Upper lobe of left lung (tissue), 6 donors: ENCODE measurements at regions not wholly inside any gene's neighbourhood (a gene's known extent, or its start where the extent isn't known, plus 50 kb on each side); places are given as distances from the start of the nearest gene placed in this dataset.

Experiments used
- ATAC-seq, 2 donors: fragments of 200-7000 bp; cut with Tn5 transposase; one replicate each; pipeline ENCODE4 v1.9.1; 2022; ENCODE audit warnings: mild to moderate bottlenecking in 2 of 2, moderate library complexity in 2 of 2; ENCODE audit not compliant: low FRiP score in 2 of 2
- DNase-seq, 2 donors: peaks; one replicate each; pipeline ENCODE4 v3.0.0-alpha.2; 2019 to 2020
- H3K27ac ChIP-seq, 4 donors: fragments of 200-600 bp; sonication (generic); one replicate each; pipeline ENCODE4 v1.5.1; 2016 to 2019
- H3K27me3 ChIP-seq, 4 donors: fragments of 200-600 bp; sonication (generic); one replicate each; pipeline ENCODE4 v1.5.1; 2017 to 2019
- H3K36me3 ChIP-seq, 4 donors: fragments of 200-600 bp; sonication (generic); one replicate each; pipeline ENCODE4 v1.5.1; 2016 to 2019
- H3K4me1 ChIP-seq, 4 donors: fragments of 200-600 bp; sonication (generic); one replicate each; pipeline ENCODE4 v1.5.1; 2018 to 2019
- H3K4me3 ChIP-seq, 4 donors: fragments of 200-600 bp; sonication (generic); one replicate each; pipeline ENCODE4 v1.5.1; 2017 to 2019; ENCODE audit warnings: mild to moderate bottlenecking in 2 of 4, moderate library complexity in 1 of 4
- H3K9me3 ChIP-seq, 4 donors: fragments of 200-600 bp; sonication (generic); one replicate each; pipeline ENCODE4 v1.5.1; 2018 to 2019
- CTCF ChIP-seq, 6 experiments: fragments of 450-650 bp in 4 of 6; fragments of 200-600 bp in 2 of 6; sonication (generic) in 2 of 6; IDR thresholded peaks; one replicate each; pipeline ENCODE4 v1.5.1; 2016 to 2019; ENCODE audit warnings: antibody characterized with exemption in 6 of 6
- EP300 ChIP-seq, 4 donors: sonication (generic); formaldehyde crosslinking; IDR thresholded peaks; one replicate each; pipeline ENCODE4 v1.5.1; 2017; ENCODE audit warnings: antibody characterized with exemption in 4 of 4, control low read depth in 2 of 4
- POLR2A ChIP-seq, 4 donors: fragments of 450-650 bp; IDR thresholded peaks; one replicate each; pipeline ENCODE4 v1.5.1; 2016 to 2017; ENCODE audit warnings: antibody characterized with exemption in 4 of 4, mild to moderate bottlenecking in 2 of 4
- POLR2AphosphoS5 ChIP-seq, 2 donors: sonication (generic); formaldehyde crosslinking; IDR thresholded peaks; one replicate each; pipeline ENCODE4 v1.5.1; 2017; ENCODE audit warnings: antibody characterized with exemption in 2 of 2
- WGBS, 2 donors: methylation state at CpG; one replicate each; pipeline ENCODE4 v1.1.5; 2017 to 2018; 5-methylcytosine and 5-hydroxymethylcytosine counted together
- donor health status: DM: no; HTN: no; CAD: no; lungs with moderate emphysema.
- donor health status: DM: no; HTN: yes; CAD: no; lungs with severe emphysema.

DNA sequence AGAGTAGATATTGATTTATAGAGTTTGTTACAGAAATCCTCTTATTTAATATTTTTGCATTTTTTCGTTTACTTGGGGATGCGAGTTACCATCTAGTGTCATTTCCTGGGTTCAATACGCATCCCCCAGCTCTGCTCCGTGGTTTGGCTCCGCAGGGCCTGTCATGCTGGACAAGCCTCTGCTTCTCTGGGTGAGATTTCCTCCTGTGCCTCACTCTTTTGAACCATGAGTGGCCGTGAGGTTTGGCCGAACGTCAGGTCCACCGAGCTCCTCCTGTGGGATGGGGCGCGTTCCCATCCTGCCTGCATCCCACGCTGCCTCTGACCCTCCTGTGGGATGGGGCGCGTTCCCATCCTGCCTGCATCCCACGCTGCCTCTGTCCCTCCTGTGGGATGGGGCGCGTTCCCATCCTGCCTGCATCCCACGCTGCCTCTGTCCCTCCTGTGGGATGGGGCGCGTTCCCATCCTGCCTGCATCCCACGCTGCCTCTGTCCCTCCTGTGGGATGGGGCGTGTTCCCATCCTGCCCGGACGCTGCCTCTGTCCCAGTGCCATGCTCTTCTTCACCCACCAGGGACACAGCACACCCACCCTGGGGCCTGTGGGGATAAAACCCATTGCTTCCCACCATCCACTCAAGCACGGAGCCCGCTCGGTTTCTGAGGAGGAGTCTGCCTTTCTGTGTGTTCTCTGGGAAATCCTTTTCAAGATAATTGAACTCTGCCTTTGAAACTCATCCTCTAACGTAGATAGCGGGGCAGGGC is 506.8 kb downstream of the BRD1 start:
- H3K36me3 ChIP-seq: no peaks in the 10 kb centered on the region
- no peak overlapping the region for H3K4me3 ChIP-seq
- DNase-seq (no peak), ATAC-seq (no peak)
- no peaks in the 10 kb centered on the region for H3K4me1 ChIP-seq
- H3K9me3 ChIP-seq: no peaks in the 10 kb centered on the region
- no peak for TF ChIP-seq CTCF (IDR thresholded peaks at IDR 0.05)
- TF ChIP-seq EP300 (IDR thresholded peaks at IDR 0.05): no peak
- TF ChIP-seq POLR2AphosphoS5 (IDR thresholded peaks at IDR 0.05): no peak
- TF ChIP-seq POLR2A (IDR thresholded peaks at IDR 0.05): no peak
- H3K27ac ChIP-seq: no peak overlapping the region
- no peaks in the 10 kb centered on the region for H3K27me3 ChIP-seq
- 84 to 85% methylated on average over 12 to 16 of the region's 29 CpGs for WGBS, 2 donors

DNA sequence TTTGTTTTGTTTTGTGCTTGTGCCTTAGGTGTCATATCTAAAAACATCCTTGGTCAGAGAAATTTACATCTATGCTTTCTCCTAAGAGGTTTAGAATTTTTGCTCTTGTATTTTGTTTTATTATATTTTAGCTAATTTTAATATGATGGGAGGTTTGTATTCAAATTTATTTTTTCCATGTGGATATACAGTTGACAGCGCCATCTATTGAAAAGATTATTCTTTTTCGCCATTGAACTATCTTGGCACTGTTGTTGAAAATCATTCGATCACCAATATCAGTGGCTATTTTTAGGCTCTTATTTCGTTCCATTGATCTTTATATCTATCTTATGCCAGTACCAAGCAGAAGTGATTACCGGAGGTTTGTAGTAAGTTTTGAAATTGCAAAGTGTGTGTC is 510.3 kb downstream of the BRD1 start:
- no peaks in the 10 kb centered on the region for H3K9me3 ChIP-seq
- no peak overlapping the region for H3K27ac ChIP-seq
- no peak for DNase-seq
- ATAC-seq: no peak
- H3K4me1 ChIP-seq: no peaks in the 10 kb centered on the region
- H3K27me3 ChIP-seq: no peaks in the 10 kb centered on the region
- WGBS, 2 donors: 47 to 59% methylated on average over 5 of the region's 5 CpGs
- H3K4me3 ChIP-seq: no peak overlapping the region
- TF ChIP-seq EP300 (IDR thresholded peaks at IDR 0.05): no peak
- no peak for TF ChIP-seq POLR2AphosphoS5 (IDR thresholded peaks at IDR 0.05)
- no peak for TF ChIP-seq POLR2A (IDR thresholded peaks at IDR 0.05)
- no peak for TF ChIP-seq CTCF (IDR thresholded peaks at IDR 0.05)
- no peaks in the 10 kb centered on the region for H3K36me3 ChIP-seq

GRCh38 chr22:49312601-49313000 is 515.1 kb downstream of the BRD1 start:
- TF ChIP-seq POLR2A (IDR thresholded peaks at IDR 0.05): no peak
- no peak for TF ChIP-seq CTCF (IDR thresholded peaks at IDR 0.05)
- no peak for TF ChIP-seq EP300 (IDR thresholded peaks at IDR 0.05)
- TF ChIP-seq POLR2AphosphoS5 (IDR thresholded peaks at IDR 0.05): no peak
- DNase-seq (no peak), ATAC-seq (no peak)
- Histone ChIP-seq H3K9me3 (no peaks in the 10 kb centered on the region), H3K4me3 (no peak overlapping the region), H3K4me1 (no peaks in the 10 kb centered on the region), H3K36me3 (no peaks in the 10 kb centered on the region), H3K27me3 (no peaks in the 10 kb centered on the region), H3K27ac (no peak overlapping the region)
- WGBS, 2 donors: 32 to 51% methylated on average over 2 of the region's 2 CpGs

GRCh38 chr22:49310354-49310753 is 517.3 kb downstream of the BRD1 start:
- WGBS, 2 donors: 82 to 85% methylated on average over 10 to 11 of the region's 11 CpGs
- no peak for TF ChIP-seq POLR2A (IDR thresholded peaks at IDR 0.05)
- no peak for TF ChIP-seq POLR2AphosphoS5 (IDR thresholded peaks at IDR 0.05)
- no peak for TF ChIP-seq CTCF (IDR thresholded peaks at IDR 0.05)
- no peak for TF ChIP-seq EP300 (IDR thresholded peaks at IDR 0.05)
- Histone ChIP-seq H3K27me3 (no peaks in the 10 kb centered on the region), H3K36me3 (no peaks in the 10 kb centered on the region), H3K27ac (no peak overlapping the region), H3K4me3 (no peak overlapping the region), H3K4me1 (peaks cover 0 to under 1% (median 0%) of the 10 kb centered on the region in 4 donors), H3K9me3 (no peaks in the 10 kb centered on the region)
- ATAC-seq (no peak), DNase-seq (peak in 1 of 2 donors; percentile 12)

DNA sequence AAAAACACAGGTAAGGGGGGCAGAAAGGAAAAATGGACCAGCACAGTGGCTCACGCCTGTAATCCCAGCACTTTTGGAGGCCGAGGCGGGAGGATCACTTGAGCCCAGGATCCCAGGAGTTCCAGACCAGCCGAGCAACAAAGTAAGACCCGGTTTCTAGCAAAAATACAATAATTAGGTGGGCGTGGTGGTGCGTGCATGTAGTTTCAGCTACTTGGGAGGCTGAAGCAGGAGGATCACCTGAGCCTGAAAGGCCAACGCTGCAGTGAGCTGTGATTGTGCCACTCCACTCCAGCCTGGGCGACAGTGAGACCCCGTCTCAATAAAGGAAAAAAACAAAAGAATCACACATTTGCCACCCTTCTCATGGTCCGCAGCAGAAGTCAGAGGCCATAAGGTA is 519.4 kb downstream of the BRD1 start:
- H3K4me3 ChIP-seq: no peak overlapping the region
- DNase-seq: no peak
- ATAC-seq: no peak
- peaks cover 0 to 6% (median 1%) of the 10 kb centered on the region in 4 donors for H3K4me1 ChIP-seq
- H3K9me3 ChIP-seq: no peaks in the 10 kb centered on the region
- no peaks in the 10 kb centered on the region for H3K36me3 ChIP-seq
- H3K27me3 ChIP-seq: peaks cover 0 to 4% (median 0%) of the 10 kb centered on the region in 4 donors
- 88 to 91% methylated on average over 11 of the region's 11 CpGs for WGBS, 2 donors
- TF ChIP-seq POLR2A (IDR thresholded peaks at IDR 0.05): no peak
- TF ChIP-seq CTCF (IDR thresholded peaks at IDR 0.05): no peak
- no peak overlapping the region for H3K27ac ChIP-seq
